ENCODE measurements at regions not wholly inside any gene's neighbourhood (a gene's known extent, or its start where the extent isn't known, plus 50 kb on each side); places are given as distances from the start of the nearest gene placed in this dataset.

GRCh38 chr6:67544851-67545452 is 1090.1 kb upstream of the ADGRB3 start:
- no peak for TF ChIP-seq REST (IDR thresholded peaks at IDR 0.05; ENCODE audit: low read depth)
- TF ChIP-seq YY1 (IDR thresholded peaks at IDR 0.05; ENCODE audit: low read depth), result no peak
- TF ChIP-seq TEAD4 (IDR thresholded peaks at IDR 0.05), result no peak
- no peak for TF ChIP-seq USF1 (IDR thresholded peaks at IDR 0.05)
- no peak for TF ChIP-seq EP300 (IDR thresholded peaks at IDR 0.05; ENCODE audit: borderline replicate concordance)
- TF ChIP-seq EGR1 (IDR thresholded peaks at IDR 0.05), result no peak
- no peak for TF ChIP-seq TAF1 (IDR thresholded peaks at IDR 0.05; ENCODE audit: low read depth)
- no peak for TF ChIP-seq TCF12 (IDR thresholded peaks at IDR 0.05; ENCODE audit: low read depth)
